CD4-positive, CD25-positive, alpha-beta regulatory T cell (primary cell): ENCODE measurements at regions not wholly inside any gene's neighbourhood (a gene's known extent, or its start where the extent isn't known, plus 50 kb on each side); places are given as distances from the start of the nearest gene placed in this dataset.
A peak's percentile ranks its signal among the peaks of the same experiment; 100 is the strongest.

ENCODE experiments used
- ATAC-seq, 2 donors: fragments of 150-1000 bp; cut with Tn5 transposase; one replicate each; pipeline ENCODE4 v1.10.0; 2021; ENCODE audit warnings: low read depth in 2 of 2, moderate number of reproducible peaks in 2 of 2, moderate library complexity in 1 of 2
- DNase-seq, 3 donors: peaks; one replicate each; pipeline versions ENCODE4 v3.0.0 to v3.0.0-alpha.2; 2012 to 2022; ENCODE audit warnings: mixed read lengths in 1 of 3
- H3K27ac ChIP-seq: one replicate; pipeline ENCODE4 v1.7.0; 2013; ENCODE audit warnings: mild to moderate bottlenecking, low read length; ENCODE audit not compliant: insufficient read depth, poor library complexity, severe bottlenecking
- H3K27me3 ChIP-seq: one replicate; pipeline ENCODE4 v1.7.0; 2013; ENCODE audit warnings: low read length; ENCODE audit not compliant: control insufficient read depth, insufficient read depth
- H3K36me3 ChIP-seq: one replicate; pipeline ENCODE4 v1.7.0; 2013; ENCODE audit warnings: mild to moderate bottlenecking, low read length, moderate library complexity; ENCODE audit not compliant: control insufficient read depth, insufficient read depth
- H3K4me1 ChIP-seq: 2 replicates; pipeline ENCODE4 v1.7.0; 2013; ENCODE audit warnings: mild to moderate bottlenecking, low read length; ENCODE audit not compliant: insufficient read depth, control insufficient read depth, poor library complexity, severe bottlenecking
- H3K4me3 ChIP-seq: one replicate; pipeline ENCODE4 v1.7.0; 2013; ENCODE audit warnings: low read depth, mild to moderate bottlenecking, low read length, moderate library complexity
- H3K9me3 ChIP-seq, 2 experiments: 1 replicate in 1 of 2; 2 replicates in 1 of 2; pipeline ENCODE4 v1.7.0; 2013; ENCODE audit warnings: low read length in 2 of 2, mild to moderate bottlenecking in 1 of 2, moderate library complexity in 1 of 2; ENCODE audit not compliant: control insufficient read depth in 2 of 2
- H3K27ac Mint-ChIP-seq, 3 donors: one replicate each; pipeline ENCODE4 v1.8.0; 2020 to 2022; ENCODE audit warnings: mild to moderate bottlenecking in 3 of 3, mixed read lengths in 3 of 3, moderate library complexity in 2 of 3
- H3K27me3 Mint-ChIP-seq: one replicate; pipeline ENCODE4 v1.8.0; 2022; ENCODE audit warnings: mild to moderate bottlenecking, mixed read lengths
- H3K36me3 Mint-ChIP-seq: one replicate; pipeline ENCODE4 v1.8.0; 2020; ENCODE audit warnings: mixed read lengths
- H3K4me1 Mint-ChIP-seq, 4 donors: one replicate each; pipeline ENCODE4 v1.8.0; 2020 to 2022; ENCODE audit warnings: mixed read lengths in 4 of 4, mild to moderate bottlenecking in 1 of 4
- H3K4me3 Mint-ChIP-seq, 4 donors: one replicate each; pipeline ENCODE4 v1.8.0; 2020 to 2022; ENCODE audit warnings: mild to moderate bottlenecking in 4 of 4, mixed read lengths in 4 of 4, moderate library complexity in 3 of 4
- H3K9me3 Mint-ChIP-seq, 7 donors: one replicate each; pipeline ENCODE4 v1.8.0; 2020 to 2022; ENCODE audit warnings: mixed read lengths in 7 of 7, mild to moderate bottlenecking in 3 of 7, moderate library complexity in 2 of 7

DNA sequence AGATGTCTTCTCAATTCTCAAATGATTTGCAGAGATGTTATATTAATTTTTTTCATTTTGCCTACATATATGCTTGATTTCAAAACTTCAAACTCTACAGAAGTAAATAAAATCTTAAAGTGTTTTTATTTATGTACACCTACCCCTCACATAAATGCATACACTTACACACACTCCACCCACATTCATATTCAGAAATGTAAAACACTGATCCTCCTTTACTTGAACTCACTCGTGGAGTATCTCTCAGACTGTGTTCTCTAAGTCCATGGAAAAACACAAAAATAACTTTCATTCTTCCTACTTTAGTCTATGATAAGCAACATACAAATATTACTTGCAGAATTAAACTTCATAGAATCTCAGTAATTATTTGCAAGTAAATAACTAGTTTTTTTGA lies 209.1 kb upstream of the RBMS1 start:
- no peak for ATAC-seq
- Histone ChIP-seq H3K4me3 (no peak overlapping the region), H3K27me3 (no peaks in the 10 kb centered on the region), H3K9me3 (no peaks in the 10 kb centered on the region), H3K36me3 (no peaks in the 10 kb centered on the region), H3K27ac (no peak overlapping the region), H3K4me1 (no peaks in the 10 kb centered on the region)
- H3K36me3 Mint-ChIP-seq, result no peaks in the 10 kb centered on the region
- no peak overlapping the region for H3K4me3 Mint-ChIP-seq
- peaks cover 0 to 8% (median 3%) of the 10 kb centered on the region in 4 donors for H3K4me1 Mint-ChIP-seq
- no peak for DNase-seq
- no peaks in the 10 kb centered on the region for H3K27me3 Mint-ChIP-seq
- H3K9me3 Mint-ChIP-seq, result peaks cover 0 to 2% (median 0%) of the 10 kb centered on the region in 7 donors
- H3K27ac Mint-ChIP-seq, result no peak overlapping the region

DNA sequence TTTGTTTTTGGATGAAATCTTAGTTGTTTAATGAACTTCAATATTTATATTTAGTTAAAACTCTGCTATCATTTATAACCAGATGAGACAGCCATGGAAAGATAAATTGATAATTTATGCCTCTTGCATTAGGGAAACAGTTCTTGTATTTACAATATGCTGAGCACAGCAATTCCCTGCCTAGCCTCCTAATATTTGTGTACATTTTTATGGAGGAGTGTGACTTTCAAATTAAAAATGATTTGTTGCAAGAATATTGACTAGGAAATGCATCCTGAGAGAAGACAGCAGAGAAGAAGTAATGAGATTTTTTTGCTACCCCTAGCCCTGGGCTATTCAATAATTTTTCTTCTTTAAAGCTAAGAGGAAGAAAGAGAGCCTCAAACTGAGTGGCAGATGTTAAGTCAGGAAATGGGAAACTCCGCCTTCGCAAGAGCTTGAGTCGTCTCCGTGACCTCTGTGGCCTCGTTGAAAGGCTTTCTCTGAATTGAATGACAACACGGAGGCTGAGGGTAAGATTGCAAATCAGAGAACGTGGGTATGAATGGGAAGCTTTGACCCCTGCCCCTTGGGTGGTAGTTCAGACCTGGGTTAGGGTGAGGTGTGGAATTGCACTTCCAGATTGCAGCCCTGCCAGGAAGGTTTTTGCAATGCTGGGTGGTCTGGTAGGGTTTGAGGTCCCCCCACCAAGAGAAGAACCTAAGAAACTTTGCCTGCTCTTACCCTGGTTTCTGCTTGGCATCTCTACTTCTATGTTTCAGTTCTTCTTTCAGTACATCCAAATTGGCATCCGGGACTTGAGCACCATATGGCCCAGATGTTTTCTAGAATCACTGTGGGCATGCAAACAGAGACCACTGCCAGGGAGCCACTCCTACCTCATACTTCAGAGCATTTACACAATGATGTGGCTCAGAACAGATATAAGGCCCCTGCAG lies 210.3 kb upstream of the RBMS1 start:
- ATAC-seq (peak; percentile 48 to 69), DNase-seq (peak in 1 of 3 donors; percentile 59)
- H3K36me3 ChIP-seq, result no peaks in the 10 kb centered on the region
- no peak overlapping the region for H3K27ac ChIP-seq
- Mint-ChIP-seq H3K4me1 (peaks cover 0 to 8% (median 3%) of the 10 kb centered on the region in 4 donors), H3K36me3 (no peaks in the 10 kb centered on the region), H3K27me3 (no peaks in the 10 kb centered on the region), H3K9me3 (peaks cover 0 to 4% (median 0%) of the 10 kb centered on the region in 7 donors), H3K4me3 (no peak overlapping the region), H3K27ac (peak overlapping the region in 2 of 3 donors; percentile 32 to 38)
- no peak overlapping the region for H3K4me3 ChIP-seq
- no peaks in the 10 kb centered on the region for H3K27me3 ChIP-seq
- H3K9me3 ChIP-seq, result no peaks in the 10 kb centered on the region
- H3K4me1 ChIP-seq, result no peaks in the 10 kb centered on the region

DNA sequence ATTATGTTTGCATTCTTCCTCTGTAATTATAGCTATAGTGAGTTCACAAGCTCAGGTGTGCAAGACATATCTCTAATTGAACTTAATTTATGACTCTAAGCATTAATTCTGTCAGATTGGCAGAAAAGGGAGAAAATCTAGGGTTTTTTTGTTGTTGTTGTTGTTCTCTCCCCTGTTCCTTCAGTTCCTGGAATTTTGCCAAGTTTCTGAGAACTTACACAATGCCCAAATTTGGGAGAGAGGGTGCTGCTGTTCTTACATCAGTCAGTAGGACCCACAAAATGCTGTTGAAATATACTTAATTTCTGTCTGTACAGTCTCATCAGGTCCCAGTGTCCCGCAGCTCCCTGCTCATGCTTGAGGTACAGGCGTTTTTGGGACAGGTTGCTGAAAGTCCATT lies 221.8 kb upstream of the RBMS1 start:
- peaks cover 7% of the 10 kb centered on the region for H3K27me3 Mint-ChIP-seq
- no peak for DNase-seq
- Histone ChIP-seq H3K36me3 (no peaks in the 10 kb centered on the region), H3K4me3 (no peak overlapping the region), H3K9me3 (no peaks in the 10 kb centered on the region), H3K4me1 (no peaks in the 10 kb centered on the region), H3K27ac (no peak overlapping the region), H3K27me3 (no peaks in the 10 kb centered on the region)
- no peak overlapping the region for H3K4me3 Mint-ChIP-seq
- ATAC-seq, result no peak
- no peaks in the 10 kb centered on the region for H3K36me3 Mint-ChIP-seq
- no peak overlapping the region for H3K27ac Mint-ChIP-seq
- peaks cover 0 to 4% (median 1%) of the 10 kb centered on the region in 7 donors for H3K9me3 Mint-ChIP-seq
- H3K4me1 Mint-ChIP-seq, result no peaks in the 10 kb centered on the region

DNA sequence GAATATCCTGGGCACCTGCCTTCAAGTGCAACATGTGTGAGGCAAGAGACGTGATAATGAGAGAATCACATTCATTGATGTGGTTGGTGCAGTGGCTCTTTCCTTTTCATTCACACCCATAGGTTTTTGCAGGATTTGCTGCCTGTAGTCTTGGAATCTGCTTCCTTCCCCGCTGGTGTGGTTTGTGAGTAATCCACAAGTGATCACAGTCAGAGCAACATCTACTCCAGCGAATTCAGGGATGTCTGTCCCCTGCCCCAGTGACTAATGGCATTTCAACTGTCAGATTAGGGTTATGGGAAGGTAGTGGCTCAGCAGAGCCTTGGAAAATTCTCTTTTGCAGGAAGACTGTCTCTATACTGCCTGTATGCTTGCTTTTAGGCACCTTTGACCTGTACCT lies 225.5 kb upstream of the RBMS1 start:
- ATAC-seq (no peak), DNase-seq (no peak)
- Histone ChIP-seq H3K9me3 (no peaks in the 10 kb centered on the region), H3K4me3 (no peak overlapping the region), H3K27me3 (no peaks in the 10 kb centered on the region), H3K27ac (no peak overlapping the region), H3K36me3 (no peaks in the 10 kb centered on the region), H3K4me1 (no peaks in the 10 kb centered on the region)
- Mint-ChIP-seq H3K9me3 (peaks cover 0 to 9% (median 2%) of the 10 kb centered on the region in 7 donors), H3K27ac (no peak overlapping the region), H3K27me3 (peaks cover 11% of the 10 kb centered on the region), H3K4me1 (no peaks in the 10 kb centered on the region), H3K36me3 (no peaks in the 10 kb centered on the region), H3K4me3 (no peak overlapping the region)

DNA sequence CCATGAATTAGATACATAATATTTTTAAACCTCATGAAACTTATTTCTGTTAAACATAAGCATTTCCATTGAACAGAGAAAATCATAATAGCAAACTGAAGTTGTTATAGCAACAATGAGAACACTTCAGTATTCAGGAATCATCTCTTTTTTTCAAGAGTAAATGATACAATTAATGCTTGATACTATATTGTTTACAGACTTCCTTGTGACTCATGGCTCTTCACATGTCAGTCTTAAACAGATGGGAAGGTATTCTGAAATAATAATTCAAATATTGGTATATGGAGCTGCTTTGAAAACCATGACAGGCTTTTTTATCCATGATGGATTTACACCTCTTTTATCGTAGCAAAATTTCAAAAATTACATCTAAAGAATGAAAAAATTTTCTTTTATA lies 226.5 kb upstream of the RBMS1 start:
- Histone ChIP-seq H3K27ac (no peak overlapping the region), H3K4me1 (no peaks in the 10 kb centered on the region), H3K36me3 (no peaks in the 10 kb centered on the region), H3K4me3 (no peak overlapping the region), H3K27me3 (no peaks in the 10 kb centered on the region), H3K9me3 (no peaks in the 10 kb centered on the region)
- DNase-seq (no peak), ATAC-seq (no peak)
- Mint-ChIP-seq H3K4me1 (no peaks in the 10 kb centered on the region), H3K9me3 (peaks cover 0 to 8% (median 4%) of the 10 kb centered on the region in 7 donors), H3K36me3 (no peaks in the 10 kb centered on the region), H3K27ac (no peak overlapping the region), H3K4me3 (no peak overlapping the region), H3K27me3 (peaks cover 11% of the 10 kb centered on the region)

DNA sequence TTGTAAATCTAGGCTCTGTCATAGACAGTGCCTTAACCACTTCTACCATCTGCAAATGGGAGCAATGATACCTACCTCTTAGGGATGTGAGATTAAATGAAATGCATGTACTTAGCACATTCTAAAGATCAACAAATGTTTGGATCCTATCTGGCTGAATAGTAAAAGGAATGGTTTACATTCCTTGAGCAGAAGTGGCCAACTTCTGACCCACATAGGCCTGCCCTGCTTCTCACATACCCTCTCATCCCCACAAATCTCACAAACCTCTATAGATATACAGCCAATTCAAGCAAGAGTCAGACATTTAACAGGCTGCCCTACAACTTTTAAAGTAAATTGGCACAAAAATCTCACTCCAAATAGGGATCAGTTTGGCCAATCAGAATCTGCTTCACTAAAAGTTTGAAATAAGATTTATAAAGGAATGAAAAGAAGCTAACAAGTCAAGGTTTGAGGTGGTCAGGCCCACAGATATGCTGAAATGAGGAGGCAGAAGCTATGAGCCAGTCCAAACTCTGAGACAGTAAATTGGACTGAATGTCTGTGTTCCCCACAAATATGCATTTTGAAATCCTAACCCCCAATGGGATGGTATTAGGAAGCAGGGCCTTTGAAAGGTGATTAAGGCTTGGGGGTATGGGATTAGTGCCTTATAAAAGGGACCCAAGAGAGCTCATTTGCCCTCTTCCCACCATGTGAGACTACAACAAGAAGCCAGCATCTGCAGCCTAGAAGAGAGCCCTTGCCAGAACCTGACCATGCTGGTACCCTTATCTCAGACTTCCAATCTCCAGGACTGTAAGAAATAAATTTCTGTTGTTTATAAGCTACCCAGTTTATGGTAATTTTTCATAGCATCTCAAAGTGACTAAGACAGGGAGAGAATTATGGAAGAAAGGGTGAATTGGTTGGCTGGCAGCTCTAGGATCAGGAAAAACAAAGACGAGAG lies 227.8 kb upstream of the RBMS1 start:
- no peak overlapping the region for H3K4me3 ChIP-seq
- H3K4me1 Mint-ChIP-seq, result no peaks in the 10 kb centered on the region
- no peak overlapping the region for H3K4me3 Mint-ChIP-seq
- no peak overlapping the region for H3K27ac Mint-ChIP-seq
- DNase-seq (no peak), ATAC-seq (no peak)
- H3K4me1 ChIP-seq, result no peaks in the 10 kb centered on the region
- no peak overlapping the region for H3K27ac ChIP-seq
- H3K27me3 Mint-ChIP-seq, result peaks cover 11% of the 10 kb centered on the region
- no peaks in the 10 kb centered on the region for H3K9me3 ChIP-seq
- no peaks in the 10 kb centered on the region for H3K36me3 Mint-ChIP-seq
- H3K36me3 ChIP-seq, result no peaks in the 10 kb centered on the region
- peaks cover 0 to 8% (median 4%) of the 10 kb centered on the region in 7 donors for H3K9me3 Mint-ChIP-seq
- no peaks in the 10 kb centered on the region for H3K27me3 ChIP-seq

DNA sequence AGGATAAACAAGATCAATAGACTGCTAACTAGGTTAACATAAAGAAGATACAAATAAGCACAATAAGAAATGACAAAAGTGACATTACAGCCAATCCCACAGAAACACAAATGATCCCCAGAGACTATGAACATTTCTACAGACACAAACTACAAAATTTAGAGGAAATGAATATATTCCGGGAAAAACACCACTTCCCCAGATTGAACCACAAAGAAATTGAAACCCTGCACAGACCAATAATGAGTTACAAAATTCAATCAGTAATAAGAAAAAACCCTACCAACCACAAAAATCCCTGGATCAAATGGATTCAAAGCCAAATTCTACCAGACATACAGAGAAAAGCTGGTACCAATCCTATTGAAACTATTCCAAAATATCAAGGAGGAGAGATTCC lies 232.4 kb upstream of the RBMS1 start:
- H3K4me1 Mint-ChIP-seq, result no peaks in the 10 kb centered on the region
- no peaks in the 10 kb centered on the region for H3K36me3 Mint-ChIP-seq
- no peak overlapping the region for H3K27ac Mint-ChIP-seq
- no peaks in the 10 kb centered on the region for H3K36me3 ChIP-seq
- H3K27me3 Mint-ChIP-seq, result peaks cover 12% of the 10 kb centered on the region
- peaks cover 0 to 8% (median 4%) of the 10 kb centered on the region in 7 donors for H3K9me3 Mint-ChIP-seq
- no peak for ATAC-seq
- H3K9me3 ChIP-seq, result no peaks in the 10 kb centered on the region
- no peak for DNase-seq
- no peak overlapping the region for H3K4me3 Mint-ChIP-seq
- no peak overlapping the region for H3K4me3 ChIP-seq
- H3K27me3 ChIP-seq, result no peaks in the 10 kb centered on the region
- no peak overlapping the region for H3K27ac ChIP-seq
- no peaks in the 10 kb centered on the region for H3K4me1 ChIP-seq
